Upper lobe of left lung (tissue), 6 donors: ENCODE measurements at regions not wholly inside any gene's neighbourhood (a gene's known extent, or its start where the extent isn't known, plus 50 kb on each side); places are given as distances from the start of the nearest gene placed in this dataset.

Experiments used
- ATAC-seq, 2 donors: fragments of 200-7000 bp; cut with Tn5 transposase; one replicate each; pipeline ENCODE4 v1.9.1; 2022; ENCODE audit warnings: mild to moderate bottlenecking in 2 of 2, moderate library complexity in 2 of 2; ENCODE audit not compliant: low FRiP score in 2 of 2
- DNase-seq, 2 donors: peaks; one replicate each; pipeline ENCODE4 v3.0.0-alpha.2; 2019 to 2020
- H3K27ac ChIP-seq, 4 donors: fragments of 200-600 bp; sonication (generic); one replicate each; pipeline ENCODE4 v1.5.1; 2016 to 2019
- H3K27me3 ChIP-seq, 4 donors: fragments of 200-600 bp; sonication (generic); one replicate each; pipeline ENCODE4 v1.5.1; 2017 to 2019
- H3K36me3 ChIP-seq, 4 donors: fragments of 200-600 bp; sonication (generic); one replicate each; pipeline ENCODE4 v1.5.1; 2016 to 2019
- H3K4me1 ChIP-seq, 4 donors: fragments of 200-600 bp; sonication (generic); one replicate each; pipeline ENCODE4 v1.5.1; 2018 to 2019
- H3K4me3 ChIP-seq, 4 donors: fragments of 200-600 bp; sonication (generic); one replicate each; pipeline ENCODE4 v1.5.1; 2017 to 2019; ENCODE audit warnings: mild to moderate bottlenecking in 2 of 4, moderate library complexity in 1 of 4
- H3K9me3 ChIP-seq, 4 donors: fragments of 200-600 bp; sonication (generic); one replicate each; pipeline ENCODE4 v1.5.1; 2018 to 2019
- EP300 ChIP-seq, 4 donors: sonication (generic); formaldehyde crosslinking; IDR thresholded peaks; one replicate each; pipeline ENCODE4 v1.5.1; 2017; ENCODE audit warnings: antibody characterized with exemption in 4 of 4, control low read depth in 2 of 4
- POLR2A ChIP-seq, 4 donors: fragments of 450-650 bp; IDR thresholded peaks; one replicate each; pipeline ENCODE4 v1.5.1; 2016 to 2017; ENCODE audit warnings: antibody characterized with exemption in 4 of 4, mild to moderate bottlenecking in 2 of 4
- POLR2AphosphoS5 ChIP-seq, 2 donors: sonication (generic); formaldehyde crosslinking; IDR thresholded peaks; one replicate each; pipeline ENCODE4 v1.5.1; 2017; ENCODE audit warnings: antibody characterized with exemption in 2 of 2
- WGBS, 2 donors: methylation state at CpG; one replicate each; pipeline ENCODE4 v1.1.5; 2017 to 2018; 5-methylcytosine and 5-hydroxymethylcytosine counted together
- TF ChIP-seq, protein P1 (sequence below), 6 experiments: fragments of 450-650 bp in 4 of 6; fragments of 200-600 bp in 2 of 6; sonication (generic) in 2 of 6; IDR thresholded peaks; one replicate each; pipeline ENCODE4 v1.5.1; 2016 to 2019; ENCODE audit warnings: antibody characterized with exemption in 6 of 6
- donor health status: DM: no; HTN: no; CAD: no; lungs with moderate emphysema.
- donor health status: DM: no; HTN: yes; CAD: no; lungs with severe emphysema.

DNA sequence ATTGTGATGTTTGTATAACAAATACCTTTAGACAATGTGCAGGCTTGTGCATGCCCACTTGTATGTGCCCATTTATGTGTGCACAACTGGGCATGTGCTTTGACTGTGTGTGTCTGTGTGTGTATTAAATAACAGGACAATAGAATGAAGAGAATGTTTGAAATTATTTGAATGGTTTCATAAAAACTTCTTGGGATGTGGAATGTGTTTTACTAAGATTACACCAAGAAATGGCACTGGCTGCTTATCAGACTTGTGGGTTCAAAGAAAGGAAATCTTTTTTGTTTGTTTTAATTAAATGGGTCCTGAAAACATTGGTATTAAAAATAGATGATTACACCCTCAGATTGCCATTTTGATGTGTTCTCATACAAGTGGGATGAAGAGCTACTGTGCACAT lies 191.6 kb upstream of the CCN2 start:
- H3K9me3 ChIP-seq, result no peaks in the 10 kb centered on the region
- DNase-seq (no peak), ATAC-seq (no peak)
- H3K4me1 ChIP-seq, result no peaks in the 10 kb centered on the region
- H3K36me3 ChIP-seq, result no peaks in the 10 kb centered on the region
- H3K27ac ChIP-seq, result no peak overlapping the region
- TF ChIP-seq, protein P1, sequence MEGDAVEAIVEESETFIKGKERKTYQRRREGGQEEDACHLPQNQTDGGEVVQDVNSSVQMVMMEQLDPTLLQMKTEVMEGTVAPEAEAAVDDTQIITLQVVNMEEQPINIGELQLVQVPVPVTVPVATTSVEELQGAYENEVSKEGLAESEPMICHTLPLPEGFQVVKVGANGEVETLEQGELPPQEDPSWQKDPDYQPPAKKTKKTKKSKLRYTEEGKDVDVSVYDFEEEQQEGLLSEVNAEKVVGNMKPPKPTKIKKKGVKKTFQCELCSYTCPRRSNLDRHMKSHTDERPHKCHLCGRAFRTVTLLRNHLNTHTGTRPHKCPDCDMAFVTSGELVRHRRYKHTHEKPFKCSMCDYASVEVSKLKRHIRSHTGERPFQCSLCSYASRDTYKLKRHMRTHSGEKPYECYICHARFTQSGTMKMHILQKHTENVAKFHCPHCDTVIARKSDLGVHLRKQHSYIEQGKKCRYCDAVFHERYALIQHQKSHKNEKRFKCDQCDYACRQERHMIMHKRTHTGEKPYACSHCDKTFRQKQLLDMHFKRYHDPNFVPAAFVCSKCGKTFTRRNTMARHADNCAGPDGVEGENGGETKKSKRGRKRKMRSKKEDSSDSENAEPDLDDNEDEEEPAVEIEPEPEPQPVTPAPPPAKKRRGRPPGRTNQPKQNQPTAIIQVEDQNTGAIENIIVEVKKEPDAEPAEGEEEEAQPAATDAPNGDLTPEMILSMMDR (IDR thresholded peaks at IDR 0.05), result no peak
- no peak overlapping the region for H3K4me3 ChIP-seq
- H3K27me3 ChIP-seq, result no peaks in the 10 kb centered on the region

DNA sequence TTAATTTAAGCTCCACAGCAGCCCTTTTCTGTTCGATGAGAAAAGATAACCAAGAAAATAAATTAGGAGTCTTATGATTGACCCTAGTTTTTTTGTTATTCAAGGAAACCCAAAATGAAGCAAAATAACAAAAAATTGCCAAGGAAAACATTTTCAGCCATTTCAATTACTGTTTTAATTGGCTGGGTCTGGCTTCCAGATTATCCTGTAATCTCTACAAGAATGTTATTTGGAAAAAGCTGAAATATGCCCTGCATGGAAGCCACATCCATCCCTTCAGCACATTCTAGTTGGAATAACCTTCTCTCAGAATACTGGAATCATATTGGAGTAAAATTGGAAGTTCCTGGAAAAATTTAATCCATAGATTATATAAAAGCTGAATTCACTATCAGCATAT lies 191.1 kb upstream of the CCN2 start:
- DNase-seq (no peak), ATAC-seq (no peak)
- 79 to 80% methylated on average over 1 of the region's 1 CpG for WGBS, 2 donors
- Histone ChIP-seq H3K27me3 (no peaks in the 10 kb centered on the region), H3K36me3 (no peaks in the 10 kb centered on the region), H3K27ac (no peak overlapping the region), H3K4me1 (no peaks in the 10 kb centered on the region), H3K4me3 (no peak overlapping the region), H3K9me3 (no peaks in the 10 kb centered on the region)
- TF ChIP-seq, protein P1 (IDR thresholded peaks at IDR 0.05), result no peak
- TF ChIP-seq POLR2AphosphoS5 (IDR thresholded peaks at IDR 0.05) (no peak), EP300 (IDR thresholded peaks at IDR 0.05) (no peak), POLR2A (IDR thresholded peaks at IDR 0.05) (no peak)

DNA sequence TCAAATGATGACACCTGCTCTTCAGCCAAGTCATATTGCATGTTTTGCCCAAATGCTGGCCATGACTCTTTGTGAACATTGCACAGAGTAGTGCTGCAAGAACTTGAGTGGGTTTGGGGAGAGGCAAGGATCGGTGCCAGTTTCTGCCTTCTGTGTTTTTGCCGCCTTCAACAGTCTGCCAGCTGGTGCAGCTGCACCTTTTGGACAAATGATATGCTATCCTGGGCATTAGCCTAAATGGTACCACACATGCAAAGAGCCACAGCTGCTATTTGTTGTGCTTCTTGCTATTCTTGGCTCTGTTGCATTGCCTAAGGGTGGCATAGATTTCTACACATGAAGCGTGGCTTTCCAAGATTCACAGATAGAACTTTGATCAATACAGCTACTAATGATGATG lies 189.0 kb upstream of the CCN2 start:
- 95 to 100% methylated on average over 1 to 3 of the region's 3 CpGs for WGBS, 2 donors
- no peaks in the 10 kb centered on the region for H3K9me3 ChIP-seq
- H3K36me3 ChIP-seq, result no peaks in the 10 kb centered on the region
- no peak overlapping the region for H3K4me3 ChIP-seq
- H3K27me3 ChIP-seq, result no peaks in the 10 kb centered on the region
- no peak for DNase-seq
- TF ChIP-seq POLR2AphosphoS5 (IDR thresholded peaks at IDR 0.05), result no peak
- TF ChIP-seq EP300 (IDR thresholded peaks at IDR 0.05), result no peak
- TF ChIP-seq, protein P1 (IDR thresholded peaks at IDR 0.05), result no peak
- no peak for TF ChIP-seq POLR2A (IDR thresholded peaks at IDR 0.05)
- no peak overlapping the region for H3K27ac ChIP-seq
- ATAC-seq, result no peak
- H3K4me1 ChIP-seq, result no peaks in the 10 kb centered on the region

DNA sequence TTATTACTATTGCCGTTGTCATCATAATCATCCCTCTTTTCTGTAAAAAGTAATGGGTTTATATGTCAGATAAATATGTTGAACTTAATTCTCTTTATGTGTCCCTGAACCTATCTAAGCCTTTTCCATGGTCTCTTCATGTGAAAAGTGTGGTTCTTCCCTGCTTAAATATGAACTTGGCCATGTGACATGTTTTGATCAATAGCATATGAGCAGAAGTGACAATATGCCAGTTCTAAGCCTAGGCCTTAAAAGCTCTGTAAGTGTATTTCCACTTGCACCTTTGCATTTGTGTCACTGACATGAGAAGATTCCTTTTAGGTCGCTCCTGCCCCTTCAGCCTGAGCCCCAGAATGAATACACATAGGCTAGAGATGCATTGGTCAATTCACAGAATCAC lies 188.4 kb upstream of the CCN2 start:
- no peak for DNase-seq
- Histone ChIP-seq H3K4me3 (no peak overlapping the region), H3K4me1 (no peaks in the 10 kb centered on the region), H3K9me3 (no peaks in the 10 kb centered on the region), H3K27ac (no peak overlapping the region), H3K27me3 (no peaks in the 10 kb centered on the region), H3K36me3 (no peaks in the 10 kb centered on the region)
- TF ChIP-seq, protein P1 (IDR thresholded peaks at IDR 0.05), result no peak
- TF ChIP-seq POLR2AphosphoS5 (IDR thresholded peaks at IDR 0.05) (no peak), POLR2A (IDR thresholded peaks at IDR 0.05) (no peak), EP300 (IDR thresholded peaks at IDR 0.05) (no peak)
- 82 to 91% methylated on average over 2 of the region's 2 CpGs for WGBS, 2 donors
- no peak for ATAC-seq

DNA sequence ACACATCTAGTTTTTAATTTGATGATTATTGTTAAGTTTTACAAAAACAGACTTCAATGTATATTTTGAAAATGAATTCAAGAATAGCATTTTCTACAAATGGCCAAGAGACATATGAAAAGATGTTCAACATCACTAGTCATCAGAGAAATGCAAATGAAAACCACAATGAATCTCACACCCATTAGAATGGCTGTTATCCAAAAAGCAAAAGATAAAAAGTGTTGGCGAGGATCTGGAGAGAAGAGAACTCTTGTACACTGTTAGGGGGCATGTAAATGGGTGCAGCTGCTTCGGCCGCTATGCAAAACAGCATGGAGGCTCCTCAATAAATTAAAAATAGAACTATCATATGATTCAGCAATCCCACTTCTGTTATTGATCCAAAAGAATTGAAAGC lies 185.8 kb upstream of the CCN2 start:
- H3K4me3 ChIP-seq, result no peak overlapping the region
- H3K4me1 ChIP-seq, result peaks cover 0 to 13% (median 5%) of the 10 kb centered on the region in 4 donors
- H3K27me3 ChIP-seq, result no peaks in the 10 kb centered on the region
- no peaks in the 10 kb centered on the region for H3K36me3 ChIP-seq
- ATAC-seq, result no peak
- no peak for DNase-seq
- H3K9me3 ChIP-seq, result no peaks in the 10 kb centered on the region
- 91 to 95% methylated on average over 3 of the region's 3 CpGs for WGBS, 2 donors
- TF ChIP-seq POLR2A (IDR thresholded peaks at IDR 0.05) (no peak), POLR2AphosphoS5 (IDR thresholded peaks at IDR 0.05) (no peak), EP300 (IDR thresholded peaks at IDR 0.05) (no peak)
- TF ChIP-seq, protein P1 (IDR thresholded peaks at IDR 0.05), result no peak
- H3K27ac ChIP-seq, result no peak overlapping the region
